Subcutaneous abdominal adipose tissue (tissue), 5 donors: ENCODE measurements at regions not wholly inside any gene's neighbourhood (a gene's known extent, or its start where the extent isn't known, plus 50 kb on each side); places are given as distances from the start of the nearest gene placed in this dataset.

Source experiments
- H3K27ac ChIP-seq: one replicate; pipeline ENCODE4 v1.7.0; 2013; ENCODE audit warnings: low read depth, mild to moderate bottlenecking, inconsistent platforms, low read length, moderate library complexity
- H3K27me3 ChIP-seq, 5 donors: one replicate each; pipeline ENCODE4 v1.7.0; 2013; ENCODE audit warnings: low read length in 5 of 5, inconsistent platforms in 1 of 5; ENCODE audit not compliant: control insufficient read depth in 5 of 5, insufficient read depth in 4 of 5
- H3K36me3 ChIP-seq, 5 donors: one replicate each; pipeline ENCODE4 v1.7.0; 2013; ENCODE audit warnings: low read length in 5 of 5; ENCODE audit not compliant: control insufficient read depth in 5 of 5, insufficient read depth in 5 of 5
- H3K4me1 ChIP-seq, 5 donors: one replicate each; pipeline ENCODE4 v1.7.0; 2013; ENCODE audit warnings: low read length in 5 of 5, mild to moderate bottlenecking in 3 of 5, moderate library complexity in 1 of 5; ENCODE audit not compliant: control insufficient read depth in 5 of 5, insufficient read depth in 5 of 5
- H3K4me3 ChIP-seq, 5 donors: one replicate each; pipeline ENCODE4 v1.7.0; 2013; ENCODE audit warnings: low read length in 5 of 5, low read depth in 1 of 5
- H3K9ac ChIP-seq, 5 donors: one replicate each; pipeline ENCODE4 v1.7.0; 2013; ENCODE audit warnings: low read length in 5 of 5, mild to moderate bottlenecking in 4 of 5, moderate library complexity in 3 of 5
- H3K9me3 ChIP-seq, 5 donors: one replicate each; pipeline ENCODE4 v1.7.0; 2013; ENCODE audit warnings: low read length in 5 of 5; ENCODE audit not compliant: control insufficient read depth in 5 of 5
- donor health status: healthy.
- donor health status: healthy.
- donor health status: healthy.
- donor health status: healthy.
- donor health status: healthy.

GRCh38 chr4:135824759-135825296 lies 1623.2 kb upstream of the PABPC4L start:
- no peak overlapping the region for H3K9ac ChIP-seq
- H3K9me3 ChIP-seq = no peaks in the 10 kb centered on the region
- no peaks in the 10 kb centered on the region for H3K27me3 ChIP-seq
- no peaks in the 10 kb centered on the region for H3K36me3 ChIP-seq
- no peaks in the 10 kb centered on the region for H3K4me1 ChIP-seq
- no peak overlapping the region for H3K27ac ChIP-seq
- H3K4me3 ChIP-seq = no peak overlapping the region

GRCh38 chr4:135804785-135805184 lies 1603.2 kb upstream of the PABPC4L start:
- no peaks in the 10 kb centered on the region for H3K9me3 ChIP-seq
- H3K36me3 ChIP-seq = no peaks in the 10 kb centered on the region
- no peaks in the 10 kb centered on the region for H3K4me1 ChIP-seq
- no peak overlapping the region for H3K27ac ChIP-seq
- H3K27me3 ChIP-seq = no peaks in the 10 kb centered on the region
- no peak overlapping the region for H3K9ac ChIP-seq
- H3K4me3 ChIP-seq = no peak overlapping the region

- H3K27ac ChIP-seq = no peak overlapping the region
Measured at GRCh38 chr4:135777361-135777760, 1575.8 kb upstream of the PABPC4L start.

GRCh38 chr4:135775909-135776308 lies 1574.3 kb upstream of the PABPC4L start:
- no peak overlapping the region for H3K9ac ChIP-seq
- no peaks in the 10 kb centered on the region for H3K36me3 ChIP-seq
- no peaks in the 10 kb centered on the region for H3K4me1 ChIP-seq
- no peak overlapping the region for H3K4me3 ChIP-seq
- peaks cover 0 to 3% (median 0%) of the 10 kb centered on the region in 5 donors for H3K9me3 ChIP-seq
- H3K27me3 ChIP-seq = no peaks in the 10 kb centered on the region
- no peak overlapping the region for H3K27ac ChIP-seq

More at GRCh38 chr4:135777361-135777760, 1575.8 kb upstream of the PABPC4L start:
- Histone ChIP-seq H3K9ac (no peak overlapping the region), H3K36me3 (no peaks in the 10 kb centered on the region), H3K9me3 (peaks cover 0 to 3% (median 0%) of the 10 kb centered on the region in 5 donors), H3K4me3 (no peak overlapping the region), H3K27me3 (no peaks in the 10 kb centered on the region), H3K4me1 (no peaks in the 10 kb centered on the region)

GRCh38 chr4:135770505-135770904 lies 1568.9 kb upstream of the PABPC4L start:
- Histone ChIP-seq H3K27ac (no peak overlapping the region), H3K4me1 (no peaks in the 10 kb centered on the region), H3K4me3 (no peak overlapping the region), H3K36me3 (no peaks in the 10 kb centered on the region), H3K9ac (no peak overlapping the region), H3K27me3 (no peaks in the 10 kb centered on the region), H3K9me3 (peaks cover 0 to 5% (median 0%) of the 10 kb centered on the region in 5 donors)

GRCh38 chr4:135744928-135745327 lies 1543.3 kb upstream of the PABPC4L start:
- Histone ChIP-seq H3K9ac (no peak overlapping the region), H3K4me1 (no peaks in the 10 kb centered on the region), H3K4me3 (no peak overlapping the region), H3K9me3 (peaks cover 0 to 3% (median 0%) of the 10 kb centered on the region in 5 donors), H3K27me3 (no peaks in the 10 kb centered on the region), H3K27ac (no peak overlapping the region), H3K36me3 (no peaks in the 10 kb centered on the region)

GRCh38 chr4:135741583-135741982 lies 1540.0 kb upstream of the PABPC4L start:
- Histone ChIP-seq H3K9me3 (peaks cover 0 to 2% (median 0%) of the 10 kb centered on the region in 5 donors), H3K27ac (no peak overlapping the region), H3K4me1 (no peaks in the 10 kb centered on the region), H3K4me3 (no peak overlapping the region), H3K9ac (no peak overlapping the region), H3K27me3 (no peaks in the 10 kb centered on the region), H3K36me3 (no peaks in the 10 kb centered on the region)

GRCh38 chr4:135739354-135739753 lies 1537.8 kb upstream of the PABPC4L start:
- no peak overlapping the region for H3K27ac ChIP-seq
- no peaks in the 10 kb centered on the region for H3K36me3 ChIP-seq
- H3K27me3 ChIP-seq = no peaks in the 10 kb centered on the region
- no peaks in the 10 kb centered on the region for H3K9me3 ChIP-seq
- H3K4me3 ChIP-seq = no peak overlapping the region
- no peak overlapping the region for H3K9ac ChIP-seq
- H3K4me1 ChIP-seq = no peaks in the 10 kb centered on the region

- H3K4me1 ChIP-seq = no peaks in the 10 kb centered on the region
- no peaks in the 10 kb centered on the region for H3K27me3 ChIP-seq
- H3K27ac ChIP-seq = no peak overlapping the region
- H3K9me3 ChIP-seq = no peaks in the 10 kb centered on the region
- H3K9ac ChIP-seq = no peak overlapping the region
- no peaks in the 10 kb centered on the region for H3K36me3 ChIP-seq
- no peak overlapping the region for H3K4me3 ChIP-seq
Measured at GRCh38 chr4:135735512-135735911, 1533.9 kb upstream of the PABPC4L start.

- no peaks in the 10 kb centered on the region for H3K36me3 ChIP-seq
- H3K9me3 ChIP-seq = no peaks in the 10 kb centered on the region
- no peaks in the 10 kb centered on the region for H3K27me3 ChIP-seq
- H3K9ac ChIP-seq = no peak overlapping the region
- no peaks in the 10 kb centered on the region for H3K4me1 ChIP-seq
- no peak overlapping the region for H3K4me3 ChIP-seq
- H3K27ac ChIP-seq = no peak overlapping the region
Measured at GRCh38 chr4:135732448-135732847, 1530.9 kb upstream of the PABPC4L start.

- Histone ChIP-seq H3K27ac (no peak overlapping the region), H3K4me3 (no peak overlapping the region), H3K27me3 (no peaks in the 10 kb centered on the region), H3K9me3 (no peaks in the 10 kb centered on the region), H3K36me3 (no peaks in the 10 kb centered on the region), H3K9ac (no peak overlapping the region), H3K4me1 (no peaks in the 10 kb centered on the region)
Measured at GRCh38 chr4:135731682-135732081, 1530.1 kb upstream of the PABPC4L start.
